VCaP (cell line): ENCODE measurements at regions not wholly inside any gene's neighbourhood (a gene's known extent, or its start where the extent isn't known, plus 50 kb on each side); places are given as distances from the start of the nearest gene placed in this dataset.

Experiments used
- H3K27ac ChIP-seq: fragments of 450-650 bp; 2 replicates; pipeline ENCODE4 v1.5.1; 2017
- CTCF ChIP-seq: fragments of 450-650 bp; conservative IDR thresholded peaks from 2 replicates; pipeline ENCODE4 v1.5.1; 2017; ENCODE audit warnings: mild to moderate bottlenecking, moderate library complexity

- no peak for TF ChIP-seq CTCF
- no peak overlapping the region for H3K27ac ChIP-seq
These were observed 152.8 kb upstream of the IER5L start for GRCh38 chr9:129330711-129331492.

- no peak for TF ChIP-seq CTCF
- H3K27ac ChIP-seq, result no peak overlapping the region
These were observed 150.4 kb upstream of the IER5L start for GRCh38 chr9:129328355-129329042.

GRCh38 chr9:129327552-129328328 lies 149.7 kb upstream of the IER5L start:
- no peak overlapping the region for H3K27ac ChIP-seq
- no peak for TF ChIP-seq CTCF

- no peak overlapping the region for H3K27ac ChIP-seq
- TF ChIP-seq CTCF, result no peak
These were observed 148.3 kb upstream of the IER5L start for GRCh38 chr9:129326061-129327005.

- H3K27ac ChIP-seq, result no peak overlapping the region
These were observed 146.9 kb upstream of the IER5L start for GRCh38 chr9:129324808-129325502.

More at GRCh38 chr9:129324808-129325502, 146.9 kb upstream of the IER5L start:
- no peak for TF ChIP-seq CTCF
